NOMO-1 (cell line): ENCODE measurements at regions not wholly inside any gene's neighbourhood (a gene's known extent, or its start where the extent isn't known, plus 50 kb on each side); places are given as distances from the start of the nearest gene placed in this dataset.
"Not testable (repeated sequence)": the region's sequence is repeated elsewhere in the genome, so short reads cannot be mapped to it uniquely, and the experiment has no call there.

Experiments
- DNase-seq, 2 experiments: peaks; one replicate each; lab custom pipeline; 2025; ENCODE audit not compliant: unreplicated experiment in 2 of 2; lab: John Stamatoyannopoulos, UW

GRCh38 chr7:55705728-55706450, 133.6 kb upstream of the VOPP1 start:
- not testable (repeated sequence) for DNase-seq

- DNase-seq, result not testable (repeated sequence)
Measured at GRCh38 chr7:55702831-55703230, 130.5 kb upstream of the VOPP1 start.

- DNase-seq, result not testable (repeated sequence)
Measured at GRCh38 chr7:55699450-55699842, 127.1 kb upstream of the VOPP1 start.

GRCh38 chr7:55698607-55699449, 126.5 kb upstream of the VOPP1 start:
- not testable (repeated sequence) for DNase-seq

GRCh38 chr7:55695893-55696701, 123.8 kb upstream of the VOPP1 start:
- not testable (repeated sequence) for DNase-seq

GRCh38 chr7:55694484-55694883, 122.2 kb upstream of the VOPP1 start:
- not testable (repeated sequence) for DNase-seq

GRCh38 chr7:55688684-55689681, 116.7 kb upstream of the VOPP1 start:
- DNase-seq, result not testable (repeated sequence)

GRCh38 chr7:55688261-55688660, 116.0 kb upstream of the VOPP1 start:
- DNase-seq, result not testable (repeated sequence)

- DNase-seq, result not testable (repeated sequence)
Measured at GRCh38 chr7:55687252-55687651, 115.0 kb upstream of the VOPP1 start.

- not testable (repeated sequence) for DNase-seq
Measured at GRCh38 chr7:55686771-55687170, 114.5 kb upstream of the VOPP1 start.

- DNase-seq, result not testable (repeated sequence)
Measured at GRCh38 chr7:55683501-55683900, 111.2 kb upstream of the VOPP1 start.

GRCh38 chr7:55675589-55675988, 103.3 kb upstream of the VOPP1 start:
- DNase-seq, result not testable (repeated sequence)

GRCh38 chr7:55673525-55673924, 101.2 kb upstream of the VOPP1 start:
- DNase-seq, result not testable (repeated sequence)

GRCh38 chr7:55672084-55672483, 99.8 kb upstream of the VOPP1 start:
- DNase-seq, result not testable (repeated sequence)

GRCh38 chr7:55657654-55658053, 85.4 kb upstream of the VOPP1 start:
- no peak for DNase-seq

GRCh38 chr7:55651057-55651456, 78.8 kb upstream of the VOPP1 start:
- no peak for DNase-seq

- DNase-seq, result no peak
Measured at GRCh38 chr7:55649238-55649637, 76.9 kb upstream of the VOPP1 start.

- no peak for DNase-seq
Measured at GRCh38 chr7:55644567-55644966, 72.3 kb upstream of the VOPP1 start.

GRCh38 chr7:55642266-55642665, 70.0 kb upstream of the VOPP1 start:
- no peak for DNase-seq

- no peak for DNase-seq
Measured at GRCh38 chr7:55641811-55642210, 69.5 kb upstream of the VOPP1 start.
